ENCODE measurements at regions not wholly inside any gene's neighbourhood (a gene's known extent, or its start where the extent isn't known, plus 50 kb on each side); places are given as distances from the start of the nearest gene placed in this dataset.

DNA sequence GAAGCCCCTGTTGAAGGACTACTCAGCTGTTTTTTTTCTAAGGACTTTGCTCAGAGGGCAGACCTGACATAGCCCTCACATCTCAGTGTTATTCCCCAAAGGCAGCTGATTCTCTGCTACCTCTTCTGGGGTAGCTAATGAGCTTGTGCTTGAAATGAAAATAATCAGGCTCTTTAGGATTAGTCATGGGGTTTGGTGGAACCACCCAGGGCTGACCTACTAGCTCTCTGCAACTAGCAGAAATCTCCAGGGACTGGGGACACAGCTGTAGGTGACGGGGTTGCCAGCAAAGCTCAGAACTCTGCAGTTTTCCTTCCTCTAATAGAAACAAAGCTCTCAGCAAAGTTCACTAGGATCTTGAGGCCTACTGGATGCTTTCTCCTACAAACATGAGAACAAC is 106.4 kb upstream of the BCL9 start:
- Histone ChIP-seq H3K27me3 (replicated peaks; ENCODE audit: insufficient read depth, low read length) (no peaks in the 10 kb centered on the region), H2AFZ (ENCODE audit: low read length) (no peak overlapping the region), H3K4me2 (ENCODE audit: low read depth, low read length) (no peak overlapping the region), H3K4me3 (ENCODE audit: low read length) (no peak overlapping the region), H3K27ac (ENCODE audit: low read length) (no peak overlapping the region), H3K4me1 (ENCODE audit: low read length) (no peaks in the 10 kb centered on the region), H4K20me1 (ENCODE audit: insufficient read depth, low read length) (no peaks in the 10 kb centered on the region), H3K79me2 (ENCODE audit: low read length) (no peaks in the 10 kb centered on the region), H3F3A (ENCODE audit: insufficient read depth, low read length) (no peaks in the 10 kb centered on the region), H3K9ac (ENCODE audit: low read length) (no peak overlapping the region), H3K36me3 (replicated peaks; ENCODE audit: insufficient read depth, low read length) (no peaks in the 10 kb centered on the region), H3K9me3 (replicated peaks; ENCODE audit: insufficient read depth, low read length) (no peaks in the 10 kb centered on the region), H3K9me2 (replicated peaks; ENCODE audit: insufficient read depth, low read length) (no peaks in the 10 kb centered on the region)
- TF ChIP-seq EZH2phosphoT487 (IDR thresholded peaks at IDR 0.05; ENCODE audit: low read length) (no peak), CTCF (IDR thresholded peaks at IDR 0.05; ENCODE audit: low read length) (no peak), EZH2 (optimal IDR thresholded peaks at IDR 0.05; ENCODE audit: low read depth, low read length) (no peak)
- no peak for DNase-seq

GRCh38 chr1:147444381-147444780 is 96.9 kb upstream of the BCL9 start:
- H3K9me3 ChIP-seq (replicated peaks; ENCODE audit: insufficient read depth, low read length), result no peaks in the 10 kb centered on the region
- no peak overlapping the region for H3K4me2 ChIP-seq (ENCODE audit: low read depth, low read length)
- no peaks in the 10 kb centered on the region for H3F3A ChIP-seq (ENCODE audit: insufficient read depth, low read length)
- H3K79me2 ChIP-seq (ENCODE audit: low read length), result no peaks in the 10 kb centered on the region
- H3K27me3 ChIP-seq (replicated peaks; ENCODE audit: insufficient read depth, low read length), result no peaks in the 10 kb centered on the region
- no peaks in the 10 kb centered on the region for H3K36me3 ChIP-seq (replicated peaks; ENCODE audit: insufficient read depth, low read length)
- no peak for DNase-seq
- H3K27ac ChIP-seq (ENCODE audit: low read length), result no peak overlapping the region
- no peaks in the 10 kb centered on the region for H4K20me1 ChIP-seq (ENCODE audit: insufficient read depth, low read length)
- no peak overlapping the region for H3K4me3 ChIP-seq (ENCODE audit: low read length)
- no peak overlapping the region for H2AFZ ChIP-seq (ENCODE audit: low read length)
- no peaks in the 10 kb centered on the region for H3K9me2 ChIP-seq (replicated peaks; ENCODE audit: insufficient read depth, low read length)
- TF ChIP-seq CTCF (IDR thresholded peaks at IDR 0.05; ENCODE audit: low read length) (no peak), EZH2 (optimal IDR thresholded peaks at IDR 0.05; ENCODE audit: low read depth, low read length) (no peak), EZH2phosphoT487 (IDR thresholded peaks at IDR 0.05; ENCODE audit: low read length) (no peak)
- H3K4me1 ChIP-seq (ENCODE audit: low read length), result no peaks in the 10 kb centered on the region
- H3K9ac ChIP-seq (ENCODE audit: low read length), result no peak overlapping the region

- H3K9me2 ChIP-seq (replicated peaks; ENCODE audit: insufficient read depth, low read length), result no peaks in the 10 kb centered on the region
- no peaks in the 10 kb centered on the region for H3K27me3 ChIP-seq (replicated peaks; ENCODE audit: insufficient read depth, low read length)
- H3F3A ChIP-seq (ENCODE audit: insufficient read depth, low read length), result no peaks in the 10 kb centered on the region
- DNase-seq, result no peak
- H4K20me1 ChIP-seq (ENCODE audit: insufficient read depth, low read length), result no peaks in the 10 kb centered on the region
- H3K9ac ChIP-seq (ENCODE audit: low read length), result no peak overlapping the region
- no peaks in the 10 kb centered on the region for H3K4me1 ChIP-seq (ENCODE audit: low read length)
- H3K36me3 ChIP-seq (replicated peaks; ENCODE audit: insufficient read depth, low read length), result no peaks in the 10 kb centered on the region
- no peaks in the 10 kb centered on the region for H3K79me2 ChIP-seq (ENCODE audit: low read length)
- H3K9me3 ChIP-seq (replicated peaks; ENCODE audit: insufficient read depth, low read length), result no peaks in the 10 kb centered on the region
- no peak overlapping the region for H2AFZ ChIP-seq (ENCODE audit: low read length)
- no peak overlapping the region for H3K27ac ChIP-seq (ENCODE audit: low read length)
- H3K4me3 ChIP-seq (ENCODE audit: low read length), result no peak overlapping the region
- TF ChIP-seq EZH2 (optimal IDR thresholded peaks at IDR 0.05; ENCODE audit: low read depth, low read length) (no peak), CTCF (IDR thresholded peaks at IDR 0.05; ENCODE audit: low read length) (no peak), EZH2phosphoT487 (IDR thresholded peaks at IDR 0.05; ENCODE audit: low read length) (no peak)
- H3K4me2 ChIP-seq (ENCODE audit: low read depth, low read length), result no peak overlapping the region
Measured at GRCh38 chr1:147451628-147452027, 89.7 kb upstream of the BCL9 start.

Data from MM.1S (cell line).